WTC11 (cell line): ENCODE measurements at regions not wholly inside any gene's neighbourhood (a gene's known extent, or its start where the extent isn't known, plus 50 kb on each side); places are given as distances from the start of the nearest gene placed in this dataset.
"Not testable (repeated sequence)": the region's sequence is repeated elsewhere in the genome, so short reads cannot be mapped to it uniquely, and the experiment has no call there.

Experiments
- ATAC-seq: fragments of 200-7000 bp; cut with Tn5 transposase; 2 replicates; pipeline ENCODE4 v1.10.0; 2021; ENCODE audit warnings: mild to moderate bottlenecking, moderate library complexity
- CTCF ChIA-PET: fragments of 300-600 bp; sonication (Branson Sonifier 250); formaldehyde crosslinking; loops from one replicate; lab custom pipeline; 2021; ENCODE audit warnings: antibody characterized with exemption; lab: Charles Lee
- POLR2A ChIA-PET: fragments of 350-600 bp; sonication (Branson Sonifier 250); formaldehyde crosslinking; loops from one replicate; lab custom pipeline; 2021; ENCODE audit warnings: antibody characterized with exemption; lab: Charles Lee
- DNase-seq: peaks from one replicate; pipeline ENCODE4 v3.0.0; 2021; ENCODE audit warnings: low spot score
- H3K27ac Mint-ChIP-seq: 2 replicates; pipeline ENCODE4 v1.8.0; 2021; ENCODE audit warnings: mixed read lengths
- H3K27me3 Mint-ChIP-seq: 2 replicates; pipeline ENCODE4 v1.8.0; 2021; ENCODE audit warnings: low read depth, mild to moderate bottlenecking, moderate library complexity, mixed read lengths
- H3K36me3 Mint-ChIP-seq: 2 replicates; pipeline ENCODE4 v1.8.0; 2021; ENCODE audit warnings: mixed read lengths
- H3K4me1 Mint-ChIP-seq: 2 replicates; pipeline ENCODE4 v1.8.0; 2022; ENCODE audit warnings: mixed read lengths
- H3K4me3 Mint-ChIP-seq: 2 replicates; pipeline ENCODE4 v1.8.0; 2021; ENCODE audit warnings: mild to moderate bottlenecking, moderate library complexity, mixed read lengths
- H3K9me3 Mint-ChIP-seq: 2 replicates; pipeline ENCODE4 v1.8.0; 2021; ENCODE audit warnings: mixed read lengths
- CTCF ChIP-seq: fragments of 200-600 bp; IDR thresholded peaks from 2 replicates; pipeline ENCODE4 v1.8.0; 2022; ENCODE audit warnings: antibody characterized with exemption
- ETV6 ChIP-seq: sonication (generic); formaldehyde crosslinking; IDR thresholded peaks from 2 replicates; pipeline ENCODE4 v1.8.1; 2022; ENCODE audit warnings: mild to moderate bottlenecking, missing genetic modification reagents
- HMGXB4 ChIP-seq: sonication (generic); formaldehyde crosslinking; IDR thresholded peaks from 2 replicates; pipeline ENCODE4 v1.8.1; 2023; ENCODE audit warnings: mild to moderate bottlenecking, moderate library complexity, missing genetic modification reagents
- MAX ChIP-seq: sonication (generic); formaldehyde crosslinking; IDR thresholded peaks from 2 replicates; pipeline ENCODE4 v1.8.0; 2022; ENCODE audit warnings: mild to moderate bottlenecking, missing genetic modification reagents
- NR3C1 ChIP-seq: sonication (generic); formaldehyde crosslinking; conservative IDR thresholded peaks from 2 replicates; pipeline ENCODE4 v1.8.1; 2023; ENCODE audit warnings: low read depth, mild to moderate bottlenecking, missing genetic modification reagents
- RORB ChIP-seq: fragments of 250-450 bp; sonication (Bioruptor Pico); IDR thresholded peaks from 2 replicates; pipeline ENCODE4 v1.9.0; 2021; ENCODE audit warnings: mild to moderate bottlenecking
- TEAD1 ChIP-seq: sonication (generic); formaldehyde crosslinking; IDR thresholded peaks from 2 replicates; pipeline ENCODE4 v1.8.0; 2022; ENCODE audit warnings: mild to moderate bottlenecking, missing genetic modification reagents
- TP53 ChIP-seq: sonication (generic); formaldehyde crosslinking; IDR thresholded peaks from 2 replicates; pipeline ENCODE4 v1.8.1; 2023; ENCODE audit warnings: mild to moderate bottlenecking, missing genetic modification reagents
- USF2 ChIP-seq: sonication (generic); formaldehyde crosslinking; IDR thresholded peaks from 2 replicates; pipeline ENCODE4 v1.8.1; 2023; ENCODE audit warnings: mild to moderate bottlenecking, missing genetic modification reagents, moderate library complexity
- ZBTB21 ChIP-seq: sonication (generic); formaldehyde crosslinking; IDR thresholded peaks from 2 replicates; pipeline ENCODE4 v1.8.1; 2023; ENCODE audit warnings: mild to moderate bottlenecking, missing genetic modification reagents, borderline replicate concordance
- ZBTB43 ChIP-seq: sonication (generic); formaldehyde crosslinking; IDR thresholded peaks from 2 replicates; pipeline ENCODE4 v1.8.1; 2023; ENCODE audit warnings: mild to moderate bottlenecking, missing genetic modification reagents
- ZNF138 ChIP-seq: sonication (generic); formaldehyde crosslinking; conservative IDR thresholded peaks from 2 replicates; pipeline ENCODE4 v1.8.1; 2022; ENCODE audit warnings: mild to moderate bottlenecking, moderate library complexity, missing genetic modification reagents

GRCh38 chr9:135410831-135411473, 68.6 kb upstream of the PPP1R26 start:
- Mint-ChIP-seq H3K27me3 (no peaks in the 10 kb centered on the region), H3K27ac (no peak overlapping the region), H3K9me3 (peaks cover 9% of the 10 kb centered on the region), H3K4me3 (no peak overlapping the region), H3K4me1 (no peaks in the 10 kb centered on the region)
- POLR2A ChIA-PET, result interaction anchor here (0.6 to 0.7 kb wide), 3 partner anchors 58 to 259 kb away, joined by 3 to 4 read pairs (median 3); no protein-coding TSS in a partner anchor
- peak; percentile 40 for ATAC-seq
- TF ChIP-seq RORB (CRISPR knock-in tag), result no peak
- TF ChIP-seq, all 79 proteins: peak for 0
- no peaks in the 10 kb centered on the region for H3K36me3 Mint-ChIP-seq
- CTCF ChIA-PET, result interaction anchor here (0.6 to 5.0 kb wide), 22 partner anchors 30 to 1301 kb away, joined by 3 to 46 read pairs (median 3); partner anchors contain the start of gene OLFM1
- DNase-seq, result peak; percentile 36

- H3K9me3 Mint-ChIP-seq, H3K4me1 Mint-ChIP-seq, H3K4me3 Mint-ChIP-seq, DNase-seq, ATAC-seq, H3K27ac Mint-ChIP-seq, H3K36me3 Mint-ChIP-seq, POLR2A ChIA-PET, H3K27me3 Mint-ChIP-seq: not testable (repeated sequence)
- CTCF ChIA-PET, result interaction anchor here (0.6 to 5.0 kb wide), 17 partner anchors 29 to 331 kb away, joined by 3 to 46 read pairs (median 3); partner anchors contain the start of gene OLFM1
These were observed 68.0 kb upstream of the PPP1R26 start for GRCh38 chr9:135411605-135412004.

GRCh38 chr9:135412315-135413085, 67.1 kb upstream of the PPP1R26 start:
- TF ChIP-seq MAX (CRISPR knock-in tag) (peak; percentile 46; the same call in 1 of the 2 replicates), ETV6 (CRISPR knock-in tag) (0 out of 2 replicates have a peak, but pooled peaks have one; percentile 50), CTCF (peak; percentile 99), ZBTB21 (CRISPR knock-in tag) (peak; percentile 65; the same call in 1 of the 2 replicates), ZBTB43 (CRISPR knock-in tag) (0 out of 2 replicates have a peak, but pooled peaks have one; percentile 10), TEAD1 (CRISPR knock-in tag) (0 out of 2 replicates have a peak, but pooled peaks have one; percentile 40), TP53 (CRISPR knock-in tag) (0 out of 2 replicates have a peak, but pooled peaks have one; percentile 41), USF2 (CRISPR knock-in tag) (0 out of 2 replicates have a peak, but pooled peaks have one; percentile 18), HMGXB4 (CRISPR knock-in tag) (peak; percentile 97), NR3C1 (CRISPR knock-in tag) (0 out of 2 replicates have a peak, but pooled peaks have one; percentile 58), ZNF138 (CRISPR knock-in tag) (peak; percentile 45; the same call in 1 of the 2 replicates)
- H3K36me3 Mint-ChIP-seq, H3K27me3 Mint-ChIP-seq, H3K4me3 Mint-ChIP-seq, H3K9me3 Mint-ChIP-seq, H3K4me1 Mint-ChIP-seq, H3K27ac Mint-ChIP-seq, POLR2A ChIA-PET: not testable (repeated sequence)
- peak; percentile 90 for ATAC-seq
- CTCF ChIA-PET, result interaction anchor here (0.7 to 5.0 kb wide), 10 partner anchors 28 to 325 kb away, joined by 3 to 46 read pairs (median 4); partner anchors contain the start of gene OLFM1
- DNase-seq, result peak; percentile 90
